AG04450 (cell line): ENCODE measurements at regions not wholly inside any gene's neighbourhood (a gene's known extent, or its start where the extent isn't known, plus 50 kb on each side); places are given as distances from the start of the nearest gene placed in this dataset.

ENCODE experiments used
- CTCF ChIA-PET: fragments of 300-600, 350-600 bp; formaldehyde crosslinking; extraction: SDS; loops from one replicate; lab custom pipeline; 2022; ENCODE audit warnings: antibody characterized with exemption, inconsistent platforms; lab: Charles Lee
- POLR2A ChIA-PET: fragments of 350-600 bp; formaldehyde crosslinking; extraction: SDS; loops from one replicate; lab custom pipeline; 2021; ENCODE audit warnings: antibody characterized with exemption, inconsistent platforms; lab: Yijun Ruan, JAX
- DNase-seq: peaks from one replicate; pipeline ENCODE4 v3.0.0-alpha.2; 2011; ENCODE audit warnings: low read depth, low spot score
- H3K27ac ChIP-seq: one replicate; pipeline ENCODE4 v1.5.1; 2012; ENCODE audit warnings: low read depth, low read length, control low read depth
- H3K27me3 ChIP-seq: one replicate; pipeline ENCODE4 v1.6.0; 2012; ENCODE audit warnings: low read length; ENCODE audit not compliant: control insufficient read depth, insufficient read depth
- H3K4me3 ChIP-seq: 2 replicates; pipeline ENCODE4 v1.5.1; 2011; ENCODE audit warnings: mild to moderate bottlenecking, low read depth, low read length, control low read depth
- H3K9me3 ChIP-seq: 2 replicates; pipeline ENCODE4 v1.5.1; 2012; ENCODE audit warnings: low read length; ENCODE audit not compliant: control insufficient read depth, insufficient read depth
- CTCF ChIP-seq: IDR thresholded peaks from 2 replicates; pipeline ENCODE4 v1.5.1; 2011; ENCODE audit warnings: low read depth, low read length, control low read depth, inconsistent platforms

GRCh38 chr6:23269436-23269835 lies 700.1 kb downstream of the HDGFL1 start:
- Histone ChIP-seq H3K4me3 (no peak overlapping the region), H3K27ac (no peak overlapping the region), H3K27me3 (no peaks in the 10 kb centered on the region), H3K9me3 (no peaks in the 10 kb centered on the region)
- DNase-seq: no peak
- TF ChIP-seq CTCF: no peak
- CTCF ChIA-PET: no interaction called here
- POLR2A ChIA-PET: no interaction called here

- no peak for TF ChIP-seq CTCF
- ChIA-PET POLR2A (no interaction called here), CTCF (no interaction called here)
- no peak for DNase-seq
- Histone ChIP-seq H3K9me3 (no peaks in the 10 kb centered on the region), H3K27ac (no peak overlapping the region), H3K4me3 (no peak overlapping the region), H3K27me3 (no peaks in the 10 kb centered on the region)
These were observed 703.2 kb downstream of the HDGFL1 start for GRCh38 chr6:23272536-23272935.

GRCh38 chr6:23277521-23278179 lies 708.3 kb downstream of the HDGFL1 start:
- H3K27ac ChIP-seq: no peak overlapping the region
- TF ChIP-seq CTCF: no peak
- no peak overlapping the region for H3K4me3 ChIP-seq
- ChIA-PET CTCF (no interaction called here), POLR2A (no interaction called here)
- no peak for DNase-seq
- no peaks in the 10 kb centered on the region for H3K27me3 ChIP-seq
- H3K9me3 ChIP-seq: no peaks in the 10 kb centered on the region

- Histone ChIP-seq H3K9me3 (no peaks in the 10 kb centered on the region), H3K4me3 (no peak overlapping the region), H3K27ac (no peak overlapping the region), H3K27me3 (no peaks in the 10 kb centered on the region)
- no peak for TF ChIP-seq CTCF
- DNase-seq: no peak
- ChIA-PET CTCF (no interaction called here), POLR2A (no interaction called here)
These were observed 708.8 kb downstream of the HDGFL1 start for GRCh38 chr6:23278180-23278532.

GRCh38 chr6:23280437-23280836 lies 711.1 kb downstream of the HDGFL1 start:
- CTCF ChIA-PET: no interaction called here
- Histone ChIP-seq H3K27ac (no peak overlapping the region), H3K4me3 (no peak overlapping the region), H3K27me3 (no peaks in the 10 kb centered on the region), H3K9me3 (no peaks in the 10 kb centered on the region)
- POLR2A ChIA-PET: no interaction called here
- no peak for TF ChIP-seq CTCF
- DNase-seq: no peak
